GM12878 (cell line): ENCODE measurements at regions not wholly inside any gene's neighbourhood (a gene's known extent, or its start where the extent isn't known, plus 50 kb on each side); places are given as distances from the start of the nearest gene placed in this dataset.

Experiments
- ATAC-seq: fragments of 200-7000 bp; cut with Tn5 transposase; 3 replicates; pipeline ENCODE4 v1.9.1; 2020; ENCODE audit warnings: mild to moderate bottlenecking, moderate library complexity
- BruUV-seq: library from RNA; stranded (reverse); fragments of 400-500 nt; replicated peaks from 2 replicates; lab custom pipeline; 2021; lab: Mats Ljungman, UMichigan
- CTCF ChIA-PET: fragments of 300-600 bp; sonication (Branson Sonifier 250); formaldehyde crosslinking; extraction: SDS; loops from one replicate; lab custom pipeline; 2021; ENCODE audit warnings: inconsistent platforms; lab: Yijun Ruan, JAX
- POLR2A ChIA-PET: fragments of 350-600 bp; formaldehyde crosslinking; extraction: SDS; loops from one replicate; lab custom pipeline; 2021; ENCODE audit warnings: inconsistent platforms; lab: Charles Lee
- RAD21 ChIA-PET: fragments of 300-600 bp; sonication (Branson Sonifier 250); formaldehyde crosslinking; loops from one replicate; lab custom pipeline; 2023; ENCODE audit warnings: antibody characterized with exemption; ENCODE audit not compliant: unreplicated experiment; lab: Charles Lee
- SMC1A ChIA-PET: fragments of 300-600 bp; sonication (Branson Sonifier 250); formaldehyde crosslinking; loops from one replicate; lab custom pipeline; 2023; ENCODE audit not compliant: unreplicated experiment, uncharacterized antibody; lab: Charles Lee
- DNase-seq: peaks from one replicate; pipeline ENCODE4 v3.0.0-alpha.2; 2011; ENCODE audit warnings: low read depth, low spot score
- FAIRE-seq: peaks from 3 replicates; lab custom pipeline; 2011; peaks lifted over from hg19 to GRCh38; lab: Jason Lieb, UNC
- H2AFZ ChIP-seq: 2 replicates; pipeline ENCODE4 v1.6.0; 2011; ENCODE audit warnings: low read depth, low read length, control low read depth; ENCODE audit not compliant: control insufficient read depth
- H3K27ac ChIP-seq: 2 replicates; pipeline ENCODE4 v1.5.1; 2011; ENCODE audit warnings: control low read depth; ENCODE audit not compliant: control insufficient read depth, insufficient read depth
- H3K27me3 ChIP-seq, 2 experiments: replicated peaks in 1 of 2; 2 replicates each; pipeline versions ENCODE4 v1.6.0 to v1.6.1; 2011; ENCODE audit warnings: low read length in 1 of 2; ENCODE audit not compliant: control insufficient read depth in 2 of 2, insufficient read depth in 2 of 2
- H3K36me3 ChIP-seq, 2 experiments: 2 replicates each; pipeline ENCODE4 v1.5.1; 2011; ENCODE audit warnings: low read length in 1 of 2; ENCODE audit not compliant: control insufficient read depth in 2 of 2, insufficient read depth in 2 of 2
- H3K4me1 ChIP-seq: 2 replicates; pipeline ENCODE4 v1.6.1; 2011; ENCODE audit warnings: mild to moderate bottlenecking, low read length, moderate library complexity, mixed read lengths; ENCODE audit not compliant: control insufficient read depth, insufficient read depth
- H3K4me2 ChIP-seq: 2 replicates; pipeline ENCODE4 v1.6.0; 2011; ENCODE audit warnings: control low read depth; ENCODE audit not compliant: control insufficient read depth, insufficient read depth
- H3K4me3 ChIP-seq: fragments of 200-600 bp; sonication (generic); 2 replicates; pipeline ENCODE4 v1.5.1; 2016
- H3K79me2 ChIP-seq: 2 replicates; pipeline ENCODE4 v1.6.0; 2011; ENCODE audit warnings: low read length; ENCODE audit not compliant: control insufficient read depth, insufficient read depth
- H3K9ac ChIP-seq: 2 replicates; pipeline ENCODE4 v1.8.0; 2011; ENCODE audit warnings: low read length, control low read depth, mixed read lengths; ENCODE audit not compliant: control insufficient read depth, insufficient read depth
- H3K9me3 ChIP-seq: replicated peaks from 3 replicates; pipeline ENCODE4 v1.5.1; 2011; ENCODE audit warnings: mild to moderate bottlenecking, low read length; ENCODE audit not compliant: control insufficient read depth, insufficient read depth
- H4K20me1 ChIP-seq: 2 replicates; pipeline ENCODE4 v1.6.0; 2011; ENCODE audit not compliant: control insufficient read depth, insufficient read depth
- BMI1 ChIP-seq: fragments of 450-650 bp; IDR thresholded peaks from 2 replicates; pipeline ENCODE4 v1.6.1; 2016; ENCODE audit warnings: mild to moderate bottlenecking, moderate library complexity, borderline replicate concordance
- CREB1 ChIP-seq: IDR thresholded peaks from 2 replicates; pipeline ENCODE4 v1.6.1; 2012; ENCODE audit warnings: low read depth, mild to moderate bottlenecking, inconsistent platforms
- CREM ChIP-seq: IDR thresholded peaks from 2 replicates; pipeline ENCODE4 v1.6.1; 2014; ENCODE audit warnings: antibody characterized with exemption, low read depth
- EZH2 ChIP-seq: IDR thresholded peaks from 2 replicates; pipeline ENCODE4 v1.6.1; 2012; ENCODE audit warnings: low read depth, mild to moderate bottlenecking, control low read depth, inconsistent platforms, low read length, borderline replicate concordance; ENCODE audit not compliant: control insufficient read depth
- GABPA ChIP-seq: IDR thresholded peaks from 2 replicates; pipeline ENCODE4 v1.6.1; 2014; ENCODE audit warnings: antibody characterized with exemption, low read depth, mild to moderate bottlenecking, inconsistent platforms
- HDAC6 ChIP-seq: fragments of 200-600 bp; sonication (generic); IDR thresholded peaks from one replicate; pipeline ENCODE4 v1.8.0; 2017; ENCODE audit warnings: antibody characterized with exemption; ENCODE audit not compliant: unreplicated experiment
- JUND ChIP-seq: IDR thresholded peaks from 2 replicates; pipeline ENCODE4 v1.6.1; 2012; ENCODE audit warnings: low read depth, mild to moderate bottlenecking, low read length, improper control_type of control experiment, moderate library complexity
- NFYA ChIP-seq: IDR thresholded peaks from 2 replicates; pipeline ENCODE4 v1.6.1; 2011; ENCODE audit warnings: low read depth, mild to moderate bottlenecking, low read length, improper control_type of control experiment, borderline replicate concordance
- NFYB ChIP-seq: IDR thresholded peaks from 2 replicates; pipeline ENCODE4 v1.6.1; 2011; ENCODE audit warnings: low read depth, mild to moderate bottlenecking, low read length, improper control_type of control experiment, moderate library complexity; ENCODE audit not compliant: insufficient read depth
- NR2F1 ChIP-seq: fragments of 450-650 bp; conservative IDR thresholded peaks from 2 replicates; pipeline ENCODE4 v1.6.1; 2017; ENCODE audit warnings: mild to moderate bottlenecking
- RAD51 ChIP-seq: fragments of 450-650 bp; IDR thresholded peaks from 2 replicates; pipeline ENCODE4 v1.6.1; 2016; ENCODE audit warnings: moderate library complexity, mild to moderate bottlenecking, inconsistent platforms
- SIX5 ChIP-seq: IDR thresholded peaks from 2 replicates; pipeline ENCODE4 v1.6.1; 2011; ENCODE audit warnings: mild to moderate bottlenecking, low read depth, low read length, moderate library complexity; ENCODE audit not compliant: severe bottlenecking
- WRNIP1 ChIP-seq: IDR thresholded peaks from 2 replicates; pipeline ENCODE4 v1.6.1; 2011; ENCODE audit warnings: low read depth, low read length, improper control_type of control experiment, borderline replicate concordance
- YBX1 ChIP-seq: fragments of 450-650 bp; IDR thresholded peaks from 2 replicates; pipeline ENCODE4 v1.6.1; 2016; ENCODE audit warnings: antibody characterized with exemption
- ZNF217 ChIP-seq: fragments of 450-650 bp; IDR thresholded peaks from 2 replicates; pipeline ENCODE4 v1.6.1; 2017; ENCODE audit warnings: antibody characterized with exemption, mild to moderate bottlenecking
- ZZZ3 ChIP-seq: IDR thresholded peaks from 2 replicates; pipeline ENCODE4 v1.6.1; 2011; ENCODE audit warnings: low read depth; ENCODE audit not compliant: control insufficient read depth, insufficient read length
- WGBS: methylation state at CpG from one replicate; pipeline ENCODE4 v1.1.6; 2016; ENCODE audit warnings: low lambda C conversion rate; ENCODE audit not compliant: insufficient replicate concordance, insufficient coverage; ENCODE audit errors: missing lambda C conversion rate; 5-methylcytosine and 5-hydroxymethylcytosine counted together
- in situ Hi-C: fragments of 300-500 bp; cut with MboI; formaldehyde crosslinking; loops from 9 replicates; pipeline ENCODE4 v1.14.3; 2018; ENCODE audit warnings: mixed read lengths
- intact Hi-C: fragments of 100-400 bp; cut with micrococcal nuclease; formaldehyde crosslinking; loops from one replicate; pipeline ENCODE4 v1.14.2; 2022; ENCODE audit not compliant: unreplicated experiment

DNA sequence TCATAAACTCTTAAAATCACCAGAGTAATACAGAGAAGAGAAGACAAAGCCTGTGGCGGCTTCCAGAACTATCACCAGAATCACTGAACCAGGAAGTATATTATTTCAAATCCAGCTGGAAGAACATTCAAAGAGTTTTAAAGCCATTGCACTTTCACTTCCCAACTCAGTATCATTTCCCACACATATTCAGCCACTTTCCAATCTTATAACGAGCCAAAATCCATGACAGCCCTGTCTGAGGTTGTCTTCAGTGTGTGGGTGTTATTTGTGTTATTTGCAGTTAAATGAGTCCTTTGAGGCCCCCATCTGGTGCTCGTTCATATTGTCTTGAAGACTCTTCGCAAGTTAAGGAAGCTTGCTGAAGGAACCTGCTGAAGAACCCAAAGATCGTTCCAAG lies 559.9 kb downstream of the TSN start:
- RAD21 ChIA-PET: no interaction called here

DNA sequence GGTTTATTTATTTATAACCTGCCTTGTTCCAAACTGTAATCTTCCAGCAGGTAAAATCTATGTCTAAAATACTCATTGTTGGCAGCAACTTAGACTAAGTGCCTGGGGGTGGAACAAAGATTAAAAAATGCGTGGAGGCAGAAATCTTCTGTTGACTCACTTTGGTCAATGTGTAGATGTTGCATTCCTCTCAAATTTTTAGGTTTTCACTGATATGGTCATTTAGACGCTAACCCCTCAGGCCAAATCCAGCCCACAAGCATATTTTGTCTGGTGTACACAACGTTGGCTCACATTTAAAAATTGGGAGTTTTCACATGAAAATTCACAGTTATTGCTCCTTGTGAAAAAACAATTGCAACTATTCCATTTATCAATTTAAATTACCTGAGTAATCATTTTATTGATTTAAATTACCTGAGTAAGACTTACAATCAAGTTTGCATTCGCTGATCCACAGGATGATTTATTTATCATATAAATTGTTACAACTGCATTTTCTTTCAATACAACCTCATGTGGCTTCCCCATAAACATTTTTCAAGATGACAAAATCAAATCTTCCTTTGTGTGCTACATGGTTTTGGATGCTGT lies 564.2 kb downstream of the TSN start:
- TF ChIP-seq NFYA: no peak
- TF ChIP-seq ZNF217: no peak
- TF ChIP-seq CREB1: no peak
- TF ChIP-seq, all 136 proteins: peak for 0
- Histone ChIP-seq H4K20me1 (no peaks in the 10 kb centered on the region), H3K4me2 (no peak overlapping the region), H3K27ac (no peak overlapping the region), H3K4me3 (no peak overlapping the region), H3K36me3 (no peaks in the 10 kb centered on the region), H3K9ac (no peak overlapping the region), H2AFZ (no peak overlapping the region), H3K4me1 (no peaks in the 10 kb centered on the region), H3K27me3 (no peaks in the 10 kb centered on the region), H3K79me2 (no peaks in the 10 kb centered on the region), H3K9me3 (no peaks in the 10 kb centered on the region)
- in situ Hi-C loops: no loop called here
- DNase-seq: no peak
- no peak for ATAC-seq
- RAD21 ChIA-PET: no interaction called here
- intact Hi-C loops: no loop called here
- 10% methylated on average over 4 of the region's 4 CpGs for WGBS
- CTCF ChIA-PET: no interaction called here
- SMC1A ChIA-PET: interaction anchor here (1.0 kb wide), 1 partner anchor 13 kb away, joined by 3 read pairs; no protein-coding TSS in a partner anchor
- FAIRE-seq: no peak
- BruUV-seq: no TSS peak
- POLR2A ChIA-PET: no interaction called here

More for the DNA sequence above, 559.9 kb downstream of the TSN start:
- CTCF ChIA-PET: interaction anchor here (0.6 kb wide), 1 partner anchor 641 kb away, joined by 3 read pairs; no protein-coding TSS in a partner anchor
- Histone ChIP-seq H3K27me3 (no peaks in the 10 kb centered on the region), H4K20me1 (no peaks in the 10 kb centered on the region), H3K4me2 (no peak overlapping the region), H3K9ac (no peak overlapping the region), H3K79me2 (no peaks in the 10 kb centered on the region), H2AFZ (no peak overlapping the region), H3K4me3 (no peak overlapping the region), H3K27ac (no peak overlapping the region), H3K9me3 (no peaks in the 10 kb centered on the region), H3K36me3 (no peaks in the 10 kb centered on the region), H3K4me1 (no peaks in the 10 kb centered on the region)
- FAIRE-seq (no peak), DNase-seq (no peak), ATAC-seq (no peak)
- SMC1A ChIA-PET: no interaction called here
- BruUV-seq: no TSS peak
- no peak for TF ChIP-seq JUND
- no peak for TF ChIP-seq NFYB
- no peak for TF ChIP-seq CREM
- no peak for TF ChIP-seq EZH2
- no peak for TF ChIP-seq SIX5
- TF ChIP-seq BMI1: no peak
- TF ChIP-seq RAD51: no peak
- no peak for TF ChIP-seq NR2F1
- TF ChIP-seq WRNIP1: no peak
- no peak for TF ChIP-seq GABPA
- no peak for TF ChIP-seq CREB1
- TF ChIP-seq HDAC6: no peak
- no peak for TF ChIP-seq YBX1
- TF ChIP-seq ZZZ3: no peak
- in situ Hi-C loops: no loop called here
- WGBS: 29% methylated on average over 5 of the region's 5 CpGs
- intact Hi-C loops: no loop called here
- POLR2A ChIA-PET: interaction anchor here (0.6 kb wide), 1 partner anchor 289 kb away, joined by 5 read pairs; no protein-coding TSS in a partner anchor
